ENCODE measurements at regions not wholly inside any gene's neighbourhood (a gene's known extent, or its start where the extent isn't known, plus 50 kb on each side); places are given as distances from the start of the nearest gene placed in this dataset.

DNA sequence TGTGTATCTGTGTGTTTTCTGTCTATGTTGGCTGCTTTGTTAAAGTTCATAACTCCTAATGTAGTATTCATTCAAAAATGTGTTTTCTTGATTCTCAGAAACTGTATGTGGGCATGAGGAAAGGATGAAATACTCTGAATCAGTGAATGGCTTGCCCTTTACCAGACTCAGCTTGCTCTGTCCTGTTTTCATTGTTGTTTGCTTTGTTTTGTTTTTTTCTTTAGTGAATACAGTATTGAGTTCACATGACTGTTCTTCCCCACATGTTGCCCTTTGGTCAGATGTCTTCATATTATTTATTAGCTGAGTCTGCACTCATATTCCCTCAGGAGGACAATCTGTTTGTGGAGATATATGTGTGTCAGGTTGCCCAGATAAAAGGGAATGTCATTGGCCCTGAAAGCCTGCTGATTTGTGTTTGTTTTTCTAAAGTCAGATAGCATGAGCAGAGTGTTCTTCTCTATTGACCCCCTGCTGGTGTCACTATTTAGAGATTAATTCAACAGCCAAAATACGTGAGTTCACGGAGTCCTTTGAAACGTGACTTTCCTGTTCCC lies 1184.4 kb downstream of the RPA4 start:
- no peak overlapping the region for H3K4me2 ChIP-seq (ENCODE audit: low read length)
- no peaks in the 10 kb centered on the region for H3K36me3 ChIP-seq (ENCODE audit: insufficient read depth, low read length)
- no peak overlapping the region for H3K9ac ChIP-seq (ENCODE audit: low read length)
- H3K79me2 ChIP-seq (ENCODE audit: insufficient read depth, low read length), result no peaks in the 10 kb centered on the region
- H3K4me1 ChIP-seq (ENCODE audit: insufficient read depth, low read length, severe bottlenecking), result no peaks in the 10 kb centered on the region
- H3K9me2 ChIP-seq (ENCODE audit: low read depth, low read length), result no peaks in the 10 kb centered on the region
- no peak overlapping the region for H3K27ac ChIP-seq (ENCODE audit: low read depth, low read length, poor library complexity, severe bottlenecking)
- no peaks in the 10 kb centered on the region for H3K9me3 ChIP-seq (ENCODE audit: low read length)
- H4K20me1 ChIP-seq (ENCODE audit: insufficient read depth, low read length), result no peaks in the 10 kb centered on the region
- no peaks in the 10 kb centered on the region for H3F3A ChIP-seq (ENCODE audit: insufficient read depth, low read length)
- H2AFZ ChIP-seq (ENCODE audit: low read length), result no peak overlapping the region
- H3K4me3 ChIP-seq (ENCODE audit: low read depth, low read length, poor library complexity, severe bottlenecking), result no peak overlapping the region
- no peaks in the 10 kb centered on the region for H3K27me3 ChIP-seq (ENCODE audit: insufficient read depth, low read length)
- no peak for TF ChIP-seq EZH2 (IDR thresholded peaks at IDR 0.05; ENCODE audit: borderline replicate concordance, low read length)
- TF ChIP-seq, protein P1, sequence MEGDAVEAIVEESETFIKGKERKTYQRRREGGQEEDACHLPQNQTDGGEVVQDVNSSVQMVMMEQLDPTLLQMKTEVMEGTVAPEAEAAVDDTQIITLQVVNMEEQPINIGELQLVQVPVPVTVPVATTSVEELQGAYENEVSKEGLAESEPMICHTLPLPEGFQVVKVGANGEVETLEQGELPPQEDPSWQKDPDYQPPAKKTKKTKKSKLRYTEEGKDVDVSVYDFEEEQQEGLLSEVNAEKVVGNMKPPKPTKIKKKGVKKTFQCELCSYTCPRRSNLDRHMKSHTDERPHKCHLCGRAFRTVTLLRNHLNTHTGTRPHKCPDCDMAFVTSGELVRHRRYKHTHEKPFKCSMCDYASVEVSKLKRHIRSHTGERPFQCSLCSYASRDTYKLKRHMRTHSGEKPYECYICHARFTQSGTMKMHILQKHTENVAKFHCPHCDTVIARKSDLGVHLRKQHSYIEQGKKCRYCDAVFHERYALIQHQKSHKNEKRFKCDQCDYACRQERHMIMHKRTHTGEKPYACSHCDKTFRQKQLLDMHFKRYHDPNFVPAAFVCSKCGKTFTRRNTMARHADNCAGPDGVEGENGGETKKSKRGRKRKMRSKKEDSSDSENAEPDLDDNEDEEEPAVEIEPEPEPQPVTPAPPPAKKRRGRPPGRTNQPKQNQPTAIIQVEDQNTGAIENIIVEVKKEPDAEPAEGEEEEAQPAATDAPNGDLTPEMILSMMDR (IDR thresholded peaks at IDR 0.05; ENCODE audit: low read length), result no peak

DNA sequence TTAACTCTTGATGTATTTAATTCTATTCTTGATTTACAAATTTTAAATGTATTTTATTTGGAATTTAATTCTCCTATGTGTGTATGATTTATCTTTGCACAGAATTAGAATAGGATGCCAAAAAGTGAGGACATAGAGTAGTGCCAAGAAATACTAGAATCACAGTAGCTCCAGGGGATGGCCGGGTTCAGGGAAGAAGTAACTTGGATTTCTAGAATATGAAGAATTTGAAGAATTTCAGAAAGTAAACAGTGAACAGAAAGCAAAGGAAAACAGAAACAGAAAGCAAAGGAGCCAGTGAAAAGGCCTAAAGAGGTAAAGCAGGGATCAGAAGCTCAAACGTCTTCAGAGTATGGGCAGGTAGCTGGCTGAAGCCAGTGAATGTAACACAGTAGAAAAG lies 1187.6 kb downstream of the RPA4 start:
- TF ChIP-seq, protein P1 (IDR thresholded peaks at IDR 0.05; ENCODE audit: low read length), result no peak
- no peak for TF ChIP-seq EZH2 (IDR thresholded peaks at IDR 0.05; ENCODE audit: borderline replicate concordance, low read length)
- Histone ChIP-seq H3K4me2 (ENCODE audit: low read length) (no peak overlapping the region), H3F3A (ENCODE audit: insufficient read depth, low read length) (no peaks in the 10 kb centered on the region), H3K9me2 (ENCODE audit: low read depth, low read length) (no peaks in the 10 kb centered on the region), H3K36me3 (ENCODE audit: insufficient read depth, low read length) (no peaks in the 10 kb centered on the region), H3K27me3 (ENCODE audit: insufficient read depth, low read length) (no peaks in the 10 kb centered on the region), H3K4me1 (ENCODE audit: insufficient read depth, low read length, severe bottlenecking) (no peaks in the 10 kb centered on the region), H3K9ac (ENCODE audit: low read length) (no peak overlapping the region), H3K4me3 (ENCODE audit: low read depth, low read length, poor library complexity, severe bottlenecking) (no peak overlapping the region), H4K20me1 (ENCODE audit: insufficient read depth, low read length) (no peaks in the 10 kb centered on the region), H3K9me3 (ENCODE audit: low read length) (no peaks in the 10 kb centered on the region), H2AFZ (ENCODE audit: low read length) (no peak overlapping the region), H3K79me2 (ENCODE audit: insufficient read depth, low read length) (no peaks in the 10 kb centered on the region), H3K27ac (ENCODE audit: low read depth, low read length, poor library complexity, severe bottlenecking) (no peak overlapping the region)

DNA sequence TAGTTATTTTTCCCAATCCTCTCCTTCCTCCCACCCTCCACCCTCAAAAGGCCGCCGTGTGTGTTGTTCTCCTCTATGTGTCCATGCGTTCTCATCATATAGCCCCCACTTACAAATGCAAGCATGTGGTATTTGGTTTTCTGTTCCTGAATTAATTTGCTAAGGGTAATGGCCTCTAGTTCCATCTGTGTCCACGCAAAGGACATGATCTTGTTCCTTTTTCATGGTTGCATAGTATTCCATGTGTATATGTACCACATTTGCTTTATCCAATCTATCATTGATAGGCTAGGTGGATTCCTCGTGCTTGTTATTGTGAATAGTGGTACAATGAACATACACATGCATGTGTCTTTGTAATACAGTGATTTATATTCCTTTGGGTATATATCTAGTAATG lies 1193.7 kb downstream of the RPA4 start:
- Histone ChIP-seq H4K20me1 (ENCODE audit: insufficient read depth, low read length) (no peaks in the 10 kb centered on the region), H3K4me2 (ENCODE audit: low read length) (no peak overlapping the region), H3K9ac (ENCODE audit: low read length) (no peak overlapping the region), H3K9me3 (ENCODE audit: low read length) (no peaks in the 10 kb centered on the region), H3K27me3 (ENCODE audit: insufficient read depth, low read length) (no peaks in the 10 kb centered on the region), H3K36me3 (ENCODE audit: insufficient read depth, low read length) (no peaks in the 10 kb centered on the region), H3K9me2 (ENCODE audit: low read depth, low read length) (no peaks in the 10 kb centered on the region), H3K79me2 (ENCODE audit: insufficient read depth, low read length) (no peaks in the 10 kb centered on the region), H3K4me3 (ENCODE audit: low read depth, low read length, poor library complexity, severe bottlenecking) (no peak overlapping the region), H3F3A (ENCODE audit: insufficient read depth, low read length) (no peaks in the 10 kb centered on the region), H3K4me1 (ENCODE audit: insufficient read depth, low read length, severe bottlenecking) (no peaks in the 10 kb centered on the region), H2AFZ (ENCODE audit: low read length) (no peak overlapping the region), H3K27ac (ENCODE audit: low read depth, low read length, poor library complexity, severe bottlenecking) (no peak overlapping the region)
- TF ChIP-seq, protein P1 (IDR thresholded peaks at IDR 0.05; ENCODE audit: low read length), result no peak
- TF ChIP-seq EZH2 (IDR thresholded peaks at IDR 0.05; ENCODE audit: borderline replicate concordance, low read length), result no peak
